ENCODE measurements at regions not wholly inside any gene's neighbourhood (a gene's known extent, or its start where the extent isn't known, plus 50 kb on each side); places are given as distances from the start of the nearest gene placed in this dataset.

- TF ChIP-seq EZH2 (IDR thresholded peaks at IDR 0.05; ENCODE audit: insufficient read depth, poor library complexity, severe bottlenecking) (no peak), EZH2phosphoT487 (IDR thresholded peaks at IDR 0.05; ENCODE audit: insufficient read depth, low read depth) (no peak)
Measured at GRCh38 chr17:79557276-79558090, 53.4 kb downstream of the RBFOX3 start.

Data from GM23248 (cell line).